NCI-H748 treated with DMSO at 0.1 percent for 48 hours (cell line): ENCODE measurements at regions not wholly inside any gene's neighbourhood (a gene's known extent, or its start where the extent isn't known, plus 50 kb on each side); places are given as distances from the start of the nearest gene placed in this dataset.

ENCODE experiments used
- DNase-seq: peaks from one replicate; lab custom pipeline; 2025; lab: John Stamatoyannopoulos, UW

DNA sequence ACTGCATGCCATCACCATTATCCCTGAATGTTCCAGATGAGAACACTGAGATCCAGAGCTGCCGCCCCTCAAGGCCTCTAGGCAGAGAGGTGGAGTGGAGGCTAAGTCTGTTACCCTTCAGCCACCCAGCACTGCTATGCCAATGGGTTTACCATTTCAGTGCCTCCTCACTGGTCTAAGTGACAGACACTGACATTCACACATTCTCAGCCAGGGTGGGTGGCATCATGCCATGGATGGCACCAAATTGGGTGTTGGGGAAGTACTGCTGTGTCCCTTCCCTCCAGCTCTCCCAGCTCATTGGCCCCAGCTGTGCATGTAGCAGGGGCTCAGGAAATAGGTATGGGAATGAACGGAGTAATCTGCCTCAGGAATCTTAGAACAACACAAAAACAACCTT lies 96.8 kb upstream of the PLET1 start:
- no peak for DNase-seq

DNA sequence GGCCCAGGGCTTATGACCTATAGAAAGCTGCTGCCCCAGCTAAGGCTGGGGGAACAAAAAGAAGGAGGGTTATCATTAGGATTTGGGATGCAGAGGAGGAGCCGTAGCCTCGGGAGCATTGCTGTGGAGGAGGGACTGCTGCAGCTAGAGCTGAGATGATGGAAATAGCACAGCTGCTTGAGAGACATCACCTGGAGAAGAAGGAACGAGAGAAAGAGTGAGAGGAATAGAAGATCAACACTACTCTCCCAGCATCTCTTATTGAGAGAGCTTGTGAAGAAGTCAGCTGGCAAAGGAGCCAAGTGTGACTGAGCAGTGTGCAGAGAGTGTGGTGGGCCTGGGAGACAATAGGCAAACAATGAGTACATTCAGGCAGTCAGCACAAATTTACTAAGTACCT lies 100.7 kb upstream of the PLET1 start:
- no peak for DNase-seq

DNA sequence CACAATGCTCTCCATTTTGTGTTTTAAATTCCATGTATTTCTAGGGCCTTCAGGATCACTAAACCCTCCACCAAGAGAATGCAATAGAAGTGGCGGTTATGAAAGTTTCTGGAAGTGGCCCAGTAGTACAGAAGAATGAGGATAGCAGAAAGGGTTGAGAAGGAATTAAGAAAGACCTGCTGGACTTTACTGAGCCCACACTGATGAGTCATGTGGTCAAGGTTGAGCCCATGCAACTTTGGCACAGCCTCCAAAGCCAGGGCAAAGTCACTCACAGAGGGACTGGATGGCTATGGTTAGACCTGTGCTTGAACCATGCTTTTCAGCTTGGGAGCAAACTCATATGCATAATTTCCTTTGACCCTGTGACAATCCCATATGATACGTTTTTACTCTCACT lies 102.9 kb upstream of the PLET1 start:
- no peak for DNase-seq

DNA sequence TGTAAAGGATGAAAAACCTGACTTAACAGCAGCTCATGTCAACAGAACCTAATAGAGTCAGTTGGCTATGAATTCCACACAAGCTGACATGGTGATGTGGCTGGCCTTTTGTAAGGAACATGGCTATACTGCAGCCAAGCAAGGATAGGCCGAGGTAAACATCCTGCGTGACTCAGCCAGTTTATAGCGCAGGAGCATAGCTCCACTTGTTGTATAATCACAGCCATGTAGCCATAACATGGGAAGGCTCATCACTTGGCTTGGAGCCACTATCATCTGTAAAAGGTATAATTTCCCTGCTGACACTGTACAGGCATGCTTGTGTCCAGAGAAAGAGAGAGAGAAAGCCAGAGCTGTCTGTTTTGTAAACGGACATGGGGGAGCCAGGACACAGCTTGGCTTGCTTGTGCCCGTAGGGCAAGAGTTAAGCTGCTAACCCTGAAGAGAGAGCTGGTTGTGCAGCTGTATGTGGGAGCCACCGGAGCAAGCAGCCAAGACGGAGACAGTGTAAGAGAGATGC lies 104.4 kb upstream of the PLET1 start:
- no peak for DNase-seq

DNA sequence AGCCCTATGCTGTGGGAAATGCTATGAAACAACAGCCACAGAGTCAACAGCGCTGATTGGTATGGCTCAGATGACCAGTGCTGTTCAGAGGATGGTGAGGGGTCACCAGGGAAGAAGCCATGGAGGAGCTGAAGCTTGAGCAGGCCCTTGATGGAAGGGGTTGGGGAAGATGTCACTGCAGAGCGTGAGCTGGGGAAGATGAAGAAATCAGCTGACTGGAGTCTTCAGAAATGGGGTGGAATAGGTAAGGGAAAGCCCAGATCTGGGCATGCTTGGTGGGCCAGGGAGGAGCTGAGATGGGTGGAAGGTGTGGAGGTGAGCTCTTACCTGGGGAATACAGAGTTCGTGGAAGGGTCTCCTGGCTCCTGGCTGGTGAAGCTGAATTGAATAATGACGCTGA lies 105.4 kb upstream of the PLET1 start:
- no peak for DNase-seq

DNA sequence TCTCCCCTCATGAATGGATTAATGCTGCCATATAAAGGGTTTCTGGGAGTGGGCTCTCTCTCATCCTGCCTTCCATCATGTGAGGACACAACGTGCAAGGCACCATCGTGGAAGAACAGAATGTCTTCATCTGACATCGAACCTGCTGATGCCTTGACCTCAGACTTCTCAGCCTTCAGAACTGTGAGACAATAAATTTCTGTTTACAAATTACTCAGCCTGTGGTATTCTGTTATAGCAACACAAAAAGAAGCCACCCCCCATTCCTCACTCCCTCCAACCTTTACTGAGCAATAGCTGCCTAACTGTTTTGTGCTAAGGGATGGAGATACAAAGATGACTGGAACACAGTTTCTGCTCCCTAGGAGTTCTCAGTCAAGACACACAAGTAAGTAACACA lies 106.1 kb upstream of the PLET1 start:
- DNase-seq: no peak

DNA sequence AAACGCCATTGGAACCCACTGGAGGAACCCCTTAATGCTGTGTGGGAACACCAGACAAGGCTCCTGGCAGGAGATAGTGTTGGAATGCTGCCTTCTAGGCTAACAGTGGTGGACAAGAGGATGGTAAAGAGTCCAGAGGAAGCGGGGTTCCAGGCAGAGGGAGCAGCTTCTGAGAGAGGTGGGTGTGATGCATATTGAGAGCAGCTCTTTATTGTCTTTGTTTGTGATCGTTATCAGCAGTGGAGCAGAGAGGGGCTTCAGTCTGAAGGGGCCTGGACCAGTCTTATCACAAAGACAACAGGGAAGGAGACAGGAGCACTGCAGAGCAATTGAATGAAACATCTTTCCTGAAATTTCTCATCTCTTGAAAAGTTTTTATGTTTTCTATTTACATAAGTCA lies 106.8 kb upstream of the PLET1 start:
- DNase-seq: no peak

DNA sequence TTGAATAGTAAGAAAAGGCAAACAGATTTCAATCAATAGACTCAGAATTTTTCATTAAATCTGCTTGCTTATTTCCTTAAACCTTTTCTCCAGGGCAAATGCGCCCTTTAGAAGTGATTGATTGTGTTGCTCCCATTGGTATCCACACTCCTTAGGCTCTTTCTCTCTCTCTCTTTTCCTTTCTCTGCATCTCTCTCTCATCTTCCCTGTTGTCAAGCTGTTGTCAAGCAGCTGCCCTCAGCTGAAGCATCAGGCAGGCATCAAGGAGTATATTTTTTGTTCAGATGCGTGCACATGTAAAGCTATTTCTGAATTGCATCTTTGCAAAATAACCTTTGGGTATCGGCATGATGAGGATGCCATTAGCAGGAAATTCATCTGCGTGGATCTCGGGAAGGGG lies 107.2 kb upstream of the PLET1 start:
- DNase-seq: no peak

DNA sequence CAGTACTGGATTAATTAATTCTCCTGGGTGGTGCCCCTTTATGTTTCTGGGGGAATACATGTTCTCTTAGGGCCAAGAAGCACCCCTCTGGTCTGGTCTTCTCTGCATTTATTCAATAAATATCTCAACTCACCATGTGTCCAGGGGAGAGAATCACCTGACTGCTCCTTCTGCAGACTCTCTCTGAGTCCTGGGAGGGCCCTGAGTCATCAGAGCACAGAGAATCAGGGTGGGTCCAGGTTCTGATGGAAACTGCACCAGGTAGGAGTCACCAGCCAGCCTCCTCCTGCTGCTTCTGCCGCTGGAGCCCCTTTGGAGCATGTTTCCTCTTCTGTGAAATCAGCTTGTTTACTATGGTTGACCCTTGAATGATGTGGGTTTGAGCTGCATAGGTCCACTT lies 107.7 kb upstream of the PLET1 start:
- DNase-seq: no peak

DNA sequence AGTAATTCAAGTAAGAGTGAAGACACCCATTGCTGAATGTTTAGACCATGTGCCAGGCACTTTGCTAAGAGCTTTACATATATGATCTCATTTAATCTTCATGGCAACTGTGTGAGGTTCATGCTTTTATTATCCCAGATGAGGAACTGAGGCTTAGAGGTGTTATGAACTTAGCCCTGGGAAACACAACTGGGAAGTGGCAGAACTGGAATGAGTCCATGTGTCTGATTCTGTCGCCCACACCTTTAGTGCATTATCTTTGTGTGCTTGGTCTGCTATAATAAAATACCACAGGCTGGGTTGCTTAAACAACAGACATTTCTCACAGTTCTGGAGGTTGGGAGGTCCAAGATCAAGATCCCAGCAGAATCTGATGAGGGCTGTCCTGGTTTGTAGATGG lies 108.7 kb upstream of the PLET1 start:
- no peak for DNase-seq

DNA sequence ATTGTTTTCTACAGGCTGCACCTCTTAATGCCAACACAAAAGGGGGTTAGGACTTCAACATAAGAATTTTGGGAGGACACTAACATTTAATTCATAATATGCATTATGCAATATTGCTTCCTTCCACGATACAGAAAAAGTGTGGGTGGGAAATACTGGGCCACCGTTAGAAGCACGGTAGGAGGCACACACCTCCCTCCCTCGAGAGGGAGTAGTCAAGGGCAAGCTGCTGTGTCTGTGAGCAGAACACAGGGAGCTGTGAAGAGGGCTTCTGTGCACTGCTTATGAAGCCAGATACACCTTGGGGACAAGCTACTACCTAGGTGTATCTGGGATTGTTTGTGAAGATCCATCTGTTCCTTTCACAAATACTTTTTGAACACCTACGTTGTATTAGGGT lies 109.3 kb upstream of the PLET1 start:
- no peak for DNase-seq

DNA sequence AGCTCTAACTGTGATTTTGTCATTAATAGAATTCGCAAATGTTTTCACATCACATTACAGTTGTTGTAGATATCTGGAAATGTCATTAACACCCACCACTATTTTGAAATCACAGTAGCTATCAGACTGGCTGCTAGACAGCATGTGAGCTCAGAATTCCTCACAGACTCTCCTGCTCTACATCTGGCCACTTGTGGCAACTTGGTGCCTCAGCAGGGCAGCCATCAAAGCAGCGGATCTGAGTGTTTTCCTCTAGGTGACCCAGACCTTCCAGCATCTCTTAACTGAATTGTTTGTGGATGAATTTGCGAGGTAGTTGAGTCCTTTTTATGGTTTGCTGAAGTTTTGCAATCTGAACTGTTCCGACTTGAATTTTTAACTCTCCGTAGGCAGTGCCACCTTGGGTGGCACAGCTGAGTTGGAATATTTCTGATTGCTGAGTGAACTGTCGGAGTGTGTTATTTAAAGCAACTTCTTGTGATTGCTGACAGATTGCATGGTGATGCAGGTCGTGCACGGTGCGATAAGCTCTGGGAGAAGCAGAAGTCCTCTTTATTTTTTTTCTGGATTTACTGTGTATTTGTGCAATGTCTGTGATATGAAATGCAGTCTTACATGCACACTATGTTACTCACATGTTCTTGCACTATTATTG lies 114.0 kb upstream of the PLET1 start:
- no peak for DNase-seq

DNA sequence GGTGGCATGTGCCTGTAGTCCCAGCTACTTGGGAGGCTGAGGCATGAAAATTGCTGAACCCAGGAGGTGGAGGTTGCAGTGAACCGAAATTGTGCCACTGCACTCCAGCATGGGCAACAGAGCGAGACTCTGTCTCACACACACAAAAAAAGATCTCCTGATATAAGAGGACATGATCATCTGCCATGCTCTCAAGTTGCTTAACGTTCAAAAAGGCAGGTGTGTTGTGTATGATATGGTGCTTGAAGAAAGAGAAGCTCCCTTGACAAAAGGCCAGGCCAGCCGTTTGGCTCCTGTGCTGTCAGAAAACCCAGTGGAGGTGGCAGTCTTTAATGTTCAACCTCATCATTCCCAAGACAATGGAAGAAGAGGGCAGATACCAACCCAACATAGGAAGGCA lies 117.3 kb upstream of the PLET1 start:
- no peak for DNase-seq

DNA sequence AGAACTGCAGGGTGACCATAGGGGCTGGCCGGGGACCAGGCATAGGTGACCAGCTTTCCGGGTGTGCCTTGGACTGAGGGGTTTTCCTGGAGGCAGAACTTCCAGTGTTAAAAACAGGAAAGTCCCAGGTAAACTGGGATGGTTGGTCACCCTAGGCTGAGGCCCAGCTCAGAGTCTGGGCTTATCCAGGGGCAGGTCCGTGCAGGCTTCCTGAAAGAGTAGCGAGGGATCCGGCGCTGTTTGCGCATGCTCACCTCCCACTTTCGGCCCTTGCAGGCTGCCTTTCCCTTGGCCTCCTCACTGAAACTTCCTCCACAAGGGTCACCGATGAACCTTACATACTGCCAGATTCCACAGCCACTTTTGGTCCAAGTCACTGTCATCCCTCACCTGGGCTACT lies 119.8 kb upstream of the PLET1 start:
- no peak for DNase-seq

DNA sequence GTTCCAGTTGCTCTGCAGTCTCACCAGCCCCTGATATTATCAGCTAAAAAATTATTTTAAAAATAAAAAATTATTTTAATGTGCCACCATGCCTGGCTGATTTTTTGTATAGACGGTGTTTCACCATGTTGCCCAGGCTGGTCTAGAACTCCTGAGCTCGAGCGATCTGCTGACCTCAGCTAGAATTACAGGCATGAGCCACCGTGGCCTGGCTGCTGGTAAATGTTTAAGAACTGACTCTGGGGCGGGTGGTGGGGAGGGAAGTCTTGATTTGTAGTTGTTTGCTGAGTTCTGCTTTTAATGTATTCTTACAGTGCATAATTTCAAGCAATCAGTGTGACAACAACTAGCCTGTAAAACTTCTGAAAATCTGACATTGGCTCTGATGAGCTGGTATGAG lies 120.9 kb upstream of the PLET1 start:
- DNase-seq: no peak

DNA sequence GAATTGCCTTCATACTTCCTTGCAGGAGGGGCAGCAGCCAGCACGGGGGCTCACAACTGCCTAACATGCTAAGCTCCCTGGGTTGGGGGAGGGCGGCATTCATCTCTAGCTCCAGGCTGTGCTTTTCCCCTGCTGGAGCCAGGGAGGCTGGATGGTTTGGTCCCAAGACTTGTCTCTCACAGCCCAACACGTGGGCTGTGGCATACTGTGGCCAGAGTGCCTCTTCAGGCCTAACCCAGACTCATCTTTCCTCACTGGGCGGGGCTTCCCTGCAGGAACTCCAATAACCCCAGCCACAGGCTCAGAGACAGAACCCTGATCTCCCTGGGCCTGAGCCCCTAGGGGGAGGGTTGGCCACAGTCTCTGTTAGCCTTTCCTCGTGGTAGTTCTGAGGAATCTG lies 121.9 kb upstream of the PLET1 start:
- no peak for DNase-seq

DNA sequence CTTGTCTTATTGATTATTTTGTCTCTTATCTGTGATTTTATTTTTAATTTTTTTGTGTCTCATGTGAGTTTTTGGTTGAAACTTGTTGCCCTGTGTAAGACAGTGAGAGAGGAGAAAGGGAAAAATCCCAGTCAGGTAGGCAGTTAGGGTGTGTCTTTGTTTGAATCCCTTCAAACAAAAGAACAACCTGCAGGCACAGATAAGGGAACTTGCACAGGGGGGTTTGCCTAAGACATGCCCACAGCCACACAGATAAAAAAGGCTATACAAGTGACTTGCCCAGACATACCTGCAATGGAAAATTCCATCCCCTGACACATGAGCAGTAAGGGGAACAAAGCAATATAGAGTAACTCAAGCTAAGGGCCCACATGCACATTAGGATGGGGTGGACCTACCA lies 127.8 kb upstream of the PLET1 start:
- peak; percentile 24 for DNase-seq

DNA sequence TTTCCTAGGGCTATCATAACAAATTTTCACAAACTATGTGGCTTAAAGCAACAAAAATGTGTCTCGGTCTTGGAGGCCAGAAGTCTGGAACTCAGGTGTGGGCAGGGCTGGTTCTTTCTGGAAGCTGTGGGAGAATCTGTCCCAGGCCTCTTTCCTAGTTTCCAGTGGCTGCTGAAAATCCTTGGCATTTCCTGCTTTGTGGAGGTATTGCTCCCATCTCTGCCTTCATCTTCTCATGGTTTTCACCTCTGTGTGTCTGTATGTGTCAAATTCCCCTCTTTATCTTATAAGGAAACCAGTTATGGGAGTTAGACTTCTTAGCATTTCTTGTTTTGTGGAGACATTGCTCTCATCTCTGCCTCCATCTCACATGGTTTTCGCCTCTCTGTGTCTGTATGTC lies 130.4 kb upstream of the PLET1 start:
- no peak for DNase-seq

DNA sequence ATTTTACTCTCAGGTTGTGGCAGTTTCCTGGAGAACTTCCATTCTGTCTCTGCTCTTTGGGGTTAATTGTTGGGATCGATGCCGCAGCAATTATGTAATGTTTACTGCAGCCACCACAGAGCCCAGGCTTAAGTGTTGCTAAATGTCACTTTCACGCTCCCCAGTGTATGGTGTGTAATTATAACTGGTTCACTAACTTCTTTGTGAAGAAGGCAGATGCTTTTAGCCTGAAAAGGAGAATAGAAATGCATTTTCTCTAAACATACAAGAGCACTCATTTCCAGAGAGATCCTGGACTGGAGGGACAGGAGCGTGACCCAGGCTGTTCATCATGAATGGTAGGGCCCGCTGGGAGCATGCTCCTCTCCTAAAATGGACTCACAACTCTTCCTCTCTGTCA lies 132.2 kb upstream of the PLET1 start:
- DNase-seq: peak; percentile 76

DNA sequence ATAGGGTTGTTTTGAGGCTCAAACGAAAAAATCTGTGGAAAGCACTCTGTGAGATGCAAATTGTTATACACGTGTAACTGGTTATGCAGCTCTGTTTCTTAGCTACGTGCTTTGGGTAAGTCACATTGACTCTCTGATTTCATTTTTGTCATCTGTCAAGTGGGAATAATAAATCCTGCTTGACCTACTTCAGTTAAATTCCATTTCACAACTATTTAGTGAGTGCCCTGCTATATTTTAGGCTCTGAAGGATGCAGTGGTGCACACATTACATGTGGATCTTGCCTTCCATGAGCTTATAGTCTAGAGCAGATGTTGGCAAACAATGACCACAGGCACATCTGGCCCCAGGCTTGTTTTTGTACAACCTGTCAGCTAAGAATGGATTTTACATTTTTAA lies 133.6 kb upstream of the PLET1 start:
- DNase-seq: no peak

DNA sequence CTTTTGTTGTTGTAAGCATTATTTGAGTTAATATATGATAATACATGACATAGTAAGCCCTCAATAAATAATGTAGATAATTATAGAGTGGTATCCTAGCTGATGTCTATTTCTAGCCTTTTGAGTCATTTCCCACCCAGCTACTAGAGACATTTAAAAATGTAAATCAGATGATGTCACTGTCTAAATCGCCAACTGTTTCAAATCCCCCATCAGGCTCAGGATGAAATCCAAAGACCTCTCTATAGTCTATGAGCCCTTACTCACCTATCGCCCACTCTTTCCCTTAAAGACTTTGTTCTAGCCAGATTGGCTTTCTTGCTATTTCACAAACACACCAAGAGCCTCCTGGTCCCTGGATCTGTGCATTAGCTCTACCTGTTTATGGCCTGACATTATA lies 135.4 kb upstream of the PLET1 start:
- DNase-seq: no peak

DNA sequence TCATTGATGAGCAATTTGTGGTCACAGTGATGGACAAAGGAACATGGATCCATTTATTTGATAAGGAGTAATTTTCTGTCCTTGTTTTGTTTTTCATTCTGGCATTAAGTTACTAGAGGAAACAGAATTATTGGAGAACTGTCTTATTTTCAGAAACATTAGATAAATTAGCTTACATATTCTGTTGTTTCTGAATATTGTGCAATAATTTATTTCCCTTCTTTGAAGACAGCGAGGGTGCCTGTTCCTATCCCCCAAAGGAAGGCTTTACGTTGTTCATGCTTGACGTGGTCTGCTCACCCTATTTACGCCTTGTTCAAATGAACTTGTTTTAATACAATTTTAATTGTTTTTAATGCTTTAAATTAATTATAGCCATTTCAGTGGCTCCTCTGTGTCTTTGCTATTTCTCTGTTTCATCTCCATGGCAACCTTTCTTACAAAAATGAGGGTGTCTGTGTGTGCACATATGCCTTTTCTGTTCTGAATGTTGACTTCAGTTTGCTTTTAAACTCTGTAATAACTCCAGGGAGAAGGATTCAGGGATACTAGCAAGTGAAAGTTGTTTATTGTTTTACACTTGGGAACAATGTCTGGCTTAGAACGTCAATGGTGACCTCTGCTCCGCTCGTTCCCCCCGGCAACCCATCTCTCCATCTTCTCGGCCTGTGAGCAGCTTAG lies 138.3 kb upstream of the PLET1 start:
- no peak for DNase-seq

DNA sequence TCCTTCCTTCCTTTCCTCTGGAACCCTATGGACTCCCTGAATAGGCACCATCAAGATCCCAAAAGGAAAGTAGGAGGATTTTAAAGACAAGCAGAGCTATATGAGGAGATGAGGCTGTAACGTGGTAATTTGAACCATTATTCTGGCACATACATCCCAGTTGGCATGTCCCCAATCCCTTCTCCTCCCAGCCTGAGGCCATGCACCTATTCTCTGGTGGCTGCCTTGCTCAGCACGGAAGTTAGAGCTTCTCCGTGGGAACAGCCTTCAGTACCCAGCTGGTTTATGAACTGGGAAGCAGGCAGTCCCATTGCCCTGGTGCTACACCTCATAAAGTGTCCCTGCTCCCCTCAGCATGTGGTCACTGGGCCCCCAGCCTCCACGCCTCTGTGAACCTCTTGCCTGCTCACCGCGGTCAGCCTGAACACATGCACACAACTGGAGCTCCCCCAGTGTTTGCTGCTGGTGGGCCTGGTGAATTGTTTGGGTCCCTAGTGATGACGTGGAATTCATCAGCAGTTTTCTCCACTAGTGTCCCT lies 139.9 kb upstream of the PLET1 start:
- DNase-seq: no peak
